GM18505 (cell line): ENCODE measurements at regions not wholly inside any gene's neighbourhood (a gene's known extent, or its start where the extent isn't known, plus 50 kb on each side); places are given as distances from the start of the nearest gene placed in this dataset.
A peak's percentile ranks its signal among the peaks of the same experiment; 100 is the strongest.

Experiments
- ATAC-seq: cut with Tn5 transposase; IDR thresholded peaks from one replicate; pipeline ENCODE4 v1.9.1; 2021; ENCODE audit not compliant: unreplicated experiment
- POLR2A ChIP-seq: IDR thresholded peaks from 4 replicates; pipeline ENCODE4 v1.6.1; 2011; ENCODE audit warnings: borderline replicate concordance; ENCODE audit not compliant: insufficient read depth, insufficient read length; ENCODE audit errors: extremely low read depth

GRCh38 chr2:156110890-156111289, 221.6 kb downstream of the NR4A2 start:
- ATAC-seq = peak; percentile 100
- no peak for TF ChIP-seq POLR2A

GRCh38 chr2:156099382-156099781, 233.1 kb downstream of the NR4A2 start:
- no peak for ATAC-seq
- no peak for TF ChIP-seq POLR2A

- no peak for TF ChIP-seq POLR2A
- no peak for ATAC-seq
Observed at GRCh38 chr2:156098506-156098905, 234.0 kb downstream of the NR4A2 start.

GRCh38 chr2:156088587-156088986, 243.9 kb downstream of the NR4A2 start:
- no peak for TF ChIP-seq POLR2A
- no peak for ATAC-seq

- TF ChIP-seq POLR2A = no peak
Observed at GRCh38 chr2:156087875-156088274, 244.6 kb downstream of the NR4A2 start.

GRCh38 chr2:156083763-156084493, 248.6 kb downstream of the NR4A2 start:
- no peak for TF ChIP-seq POLR2A
- no peak for ATAC-seq

More at GRCh38 chr2:156087875-156088274, 244.6 kb downstream of the NR4A2 start:
- ATAC-seq = no peak

- TF ChIP-seq POLR2A = no peak
- ATAC-seq = no peak
Observed at GRCh38 chr2:156079845-156080244, 252.7 kb downstream of the NR4A2 start.

- no peak for ATAC-seq
- no peak for TF ChIP-seq POLR2A
Observed at GRCh38 chr2:156077041-156077742, 255.3 kb downstream of the NR4A2 start.

GRCh38 chr2:156065912-156066311, 266.6 kb downstream of the NR4A2 start:
- ATAC-seq = no peak
- TF ChIP-seq POLR2A = no peak

GRCh38 chr2:156064540-156064939, 268.0 kb downstream of the NR4A2 start:
- no peak for ATAC-seq
- no peak for TF ChIP-seq POLR2A

- ATAC-seq = no peak
- TF ChIP-seq POLR2A = no peak
Observed at GRCh38 chr2:156057647-156058046, 274.9 kb downstream of the NR4A2 start.

- no peak for ATAC-seq
- TF ChIP-seq POLR2A = no peak
Observed at GRCh38 chr2:156054983-156055382, 277.5 kb downstream of the NR4A2 start.

GRCh38 chr2:156046900-156047299, 285.6 kb downstream of the NR4A2 start:
- no peak for ATAC-seq
- TF ChIP-seq POLR2A = no peak

- ATAC-seq = no peak
- TF ChIP-seq POLR2A = no peak
Observed at GRCh38 chr2:156042895-156043294, 289.6 kb downstream of the NR4A2 start.

- no peak for TF ChIP-seq POLR2A
- ATAC-seq = no peak
Observed at GRCh38 chr2:156038021-156038420, 294.5 kb downstream of the NR4A2 start.

GRCh38 chr2:156037482-156037881, 295.0 kb downstream of the NR4A2 start:
- ATAC-seq = no peak
- no peak for TF ChIP-seq POLR2A
